ENCODE measurements at regions not wholly inside any gene's neighbourhood (a gene's known extent, or its start where the extent isn't known, plus 50 kb on each side); places are given as distances from the start of the nearest gene placed in this dataset.

DNA sequence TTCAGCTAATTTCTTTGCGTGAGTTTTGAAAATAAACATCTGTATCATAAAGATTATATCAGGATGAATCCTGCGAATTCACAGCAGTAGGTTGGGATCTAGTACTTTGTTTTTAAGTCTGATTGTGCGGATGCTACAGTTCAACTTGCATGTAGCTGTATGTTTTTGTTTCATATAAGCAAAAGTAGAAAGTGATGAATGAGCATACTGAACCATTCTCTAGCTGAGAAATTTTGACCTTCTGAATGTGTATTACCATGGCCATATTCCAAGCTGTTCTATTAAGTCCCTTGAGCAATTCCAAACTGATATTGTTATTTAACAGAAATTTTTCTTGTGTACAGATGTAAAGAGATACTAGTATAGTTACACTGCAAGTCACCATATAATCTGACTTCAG is 358.8 kb upstream of the MEOX2 start:
- Histone ChIP-seq H3K9me2 (replicated peaks; ENCODE audit: insufficient read depth, low read length) (no peaks in the 10 kb centered on the region), H3K79me2 (ENCODE audit: low read length) (no peaks in the 10 kb centered on the region), H3K4me1 (ENCODE audit: low read length) (no peaks in the 10 kb centered on the region), H3K9ac (ENCODE audit: low read length) (no peak overlapping the region), H4K20me1 (ENCODE audit: insufficient read depth, low read length) (no peaks in the 10 kb centered on the region), H2AFZ (ENCODE audit: low read length) (no peak overlapping the region), H3F3A (ENCODE audit: insufficient read depth, low read length) (no peaks in the 10 kb centered on the region), H3K27me3 (replicated peaks; ENCODE audit: insufficient read depth, low read length) (no peaks in the 10 kb centered on the region), H3K36me3 (replicated peaks; ENCODE audit: insufficient read depth, low read length) (no peaks in the 10 kb centered on the region), H3K27ac (ENCODE audit: low read length) (no peak overlapping the region), H3K9me3 (replicated peaks; ENCODE audit: insufficient read depth, low read length) (no peaks in the 10 kb centered on the region), H3K4me3 (ENCODE audit: low read length) (no peak overlapping the region), H3K4me2 (ENCODE audit: low read depth, low read length) (no peak overlapping the region)
- no peak for TF ChIP-seq EZH2phosphoT487 (IDR thresholded peaks at IDR 0.05; ENCODE audit: low read length)
- TF ChIP-seq EZH2 (optimal IDR thresholded peaks at IDR 0.05; ENCODE audit: low read depth, low read length): no peak
- TF ChIP-seq, protein P1, sequence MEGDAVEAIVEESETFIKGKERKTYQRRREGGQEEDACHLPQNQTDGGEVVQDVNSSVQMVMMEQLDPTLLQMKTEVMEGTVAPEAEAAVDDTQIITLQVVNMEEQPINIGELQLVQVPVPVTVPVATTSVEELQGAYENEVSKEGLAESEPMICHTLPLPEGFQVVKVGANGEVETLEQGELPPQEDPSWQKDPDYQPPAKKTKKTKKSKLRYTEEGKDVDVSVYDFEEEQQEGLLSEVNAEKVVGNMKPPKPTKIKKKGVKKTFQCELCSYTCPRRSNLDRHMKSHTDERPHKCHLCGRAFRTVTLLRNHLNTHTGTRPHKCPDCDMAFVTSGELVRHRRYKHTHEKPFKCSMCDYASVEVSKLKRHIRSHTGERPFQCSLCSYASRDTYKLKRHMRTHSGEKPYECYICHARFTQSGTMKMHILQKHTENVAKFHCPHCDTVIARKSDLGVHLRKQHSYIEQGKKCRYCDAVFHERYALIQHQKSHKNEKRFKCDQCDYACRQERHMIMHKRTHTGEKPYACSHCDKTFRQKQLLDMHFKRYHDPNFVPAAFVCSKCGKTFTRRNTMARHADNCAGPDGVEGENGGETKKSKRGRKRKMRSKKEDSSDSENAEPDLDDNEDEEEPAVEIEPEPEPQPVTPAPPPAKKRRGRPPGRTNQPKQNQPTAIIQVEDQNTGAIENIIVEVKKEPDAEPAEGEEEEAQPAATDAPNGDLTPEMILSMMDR (IDR thresholded peaks at IDR 0.05; ENCODE audit: low read length): no peak
- no peak for DNase-seq

DNA sequence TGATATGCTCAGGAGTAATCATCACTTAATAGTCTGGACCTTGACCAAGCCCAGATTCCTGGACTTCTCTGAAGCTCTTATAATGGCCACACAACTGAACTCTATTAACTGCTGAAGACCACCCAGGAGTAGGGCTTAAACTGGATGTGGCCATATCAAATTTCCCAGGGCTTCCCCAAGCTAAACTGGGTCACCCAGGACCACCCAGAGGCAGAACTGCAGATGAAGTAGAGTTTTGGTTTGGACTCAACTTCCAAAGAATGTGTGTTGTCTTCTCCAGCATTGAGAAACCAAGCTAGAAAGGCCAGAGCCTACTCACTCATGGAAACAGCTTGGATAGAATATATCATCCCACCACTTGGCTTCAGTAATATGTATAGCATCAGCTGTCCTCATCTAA is 358.2 kb upstream of the MEOX2 start:
- no peaks in the 10 kb centered on the region for H3K36me3 ChIP-seq (replicated peaks; ENCODE audit: insufficient read depth, low read length)
- H3K4me1 ChIP-seq (ENCODE audit: low read length): no peaks in the 10 kb centered on the region
- DNase-seq: no peak
- H3K27ac ChIP-seq (ENCODE audit: low read length): no peak overlapping the region
- H3K27me3 ChIP-seq (replicated peaks; ENCODE audit: insufficient read depth, low read length): no peaks in the 10 kb centered on the region
- H3K9me3 ChIP-seq (replicated peaks; ENCODE audit: insufficient read depth, low read length): no peaks in the 10 kb centered on the region
- no peak overlapping the region for H3K4me3 ChIP-seq (ENCODE audit: low read length)
- no peaks in the 10 kb centered on the region for H3K79me2 ChIP-seq (ENCODE audit: low read length)
- no peak overlapping the region for H3K9ac ChIP-seq (ENCODE audit: low read length)
- TF ChIP-seq EZH2 (optimal IDR thresholded peaks at IDR 0.05; ENCODE audit: low read depth, low read length) (no peak), EZH2phosphoT487 (IDR thresholded peaks at IDR 0.05; ENCODE audit: low read length) (no peak)
- TF ChIP-seq, protein P1 (IDR thresholded peaks at IDR 0.05; ENCODE audit: low read length): no peak
- no peak overlapping the region for H2AFZ ChIP-seq (ENCODE audit: low read length)
- no peaks in the 10 kb centered on the region for H4K20me1 ChIP-seq (ENCODE audit: insufficient read depth, low read length)
- no peak overlapping the region for H3K4me2 ChIP-seq (ENCODE audit: low read depth, low read length)
- no peaks in the 10 kb centered on the region for H3F3A ChIP-seq (ENCODE audit: insufficient read depth, low read length)
- no peaks in the 10 kb centered on the region for H3K9me2 ChIP-seq (replicated peaks; ENCODE audit: insufficient read depth, low read length)

DNA sequence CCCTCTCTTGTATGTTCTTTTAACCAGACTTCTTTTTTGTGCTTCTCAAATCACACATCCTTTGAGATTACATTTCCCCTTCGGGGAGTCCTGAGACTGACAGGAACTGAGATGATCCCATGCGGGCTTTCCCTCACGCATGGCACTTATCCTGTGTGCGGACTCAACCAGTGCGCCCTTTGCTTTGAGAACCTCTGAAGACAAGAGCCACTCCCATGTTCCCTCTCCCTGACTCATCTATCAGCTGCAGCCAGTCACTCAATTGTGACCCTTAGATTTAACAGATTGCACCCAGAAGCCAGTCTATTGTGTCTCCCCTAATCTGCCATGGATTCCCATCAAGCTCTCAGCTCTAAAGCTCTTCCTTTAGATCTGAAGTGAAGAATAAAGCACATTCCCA is 353.9 kb upstream of the MEOX2 start:
- H3F3A ChIP-seq (ENCODE audit: insufficient read depth, low read length): no peaks in the 10 kb centered on the region
- H3K4me2 ChIP-seq (ENCODE audit: low read depth, low read length): no peak overlapping the region
- H3K9me2 ChIP-seq (replicated peaks; ENCODE audit: insufficient read depth, low read length): no peaks in the 10 kb centered on the region
- no peaks in the 10 kb centered on the region for H3K4me1 ChIP-seq (ENCODE audit: low read length)
- H2AFZ ChIP-seq (ENCODE audit: low read length): no peak overlapping the region
- no peak overlapping the region for H3K4me3 ChIP-seq (ENCODE audit: low read length)
- no peak overlapping the region for H3K9ac ChIP-seq (ENCODE audit: low read length)
- TF ChIP-seq EZH2phosphoT487 (IDR thresholded peaks at IDR 0.05; ENCODE audit: low read length) (no peak), EZH2 (optimal IDR thresholded peaks at IDR 0.05; ENCODE audit: low read depth, low read length) (no peak)
- TF ChIP-seq, protein P1 (IDR thresholded peaks at IDR 0.05; ENCODE audit: low read length): no peak
- no peaks in the 10 kb centered on the region for H3K79me2 ChIP-seq (ENCODE audit: low read length)
- H3K27ac ChIP-seq (ENCODE audit: low read length): no peak overlapping the region
- no peaks in the 10 kb centered on the region for H3K9me3 ChIP-seq (replicated peaks; ENCODE audit: insufficient read depth, low read length)
- no peak for DNase-seq
- H4K20me1 ChIP-seq (ENCODE audit: insufficient read depth, low read length): no peaks in the 10 kb centered on the region
- no peaks in the 10 kb centered on the region for H3K36me3 ChIP-seq (replicated peaks; ENCODE audit: insufficient read depth, low read length)
- H3K27me3 ChIP-seq (replicated peaks; ENCODE audit: insufficient read depth, low read length): no peaks in the 10 kb centered on the region

Measured in MM.1S (cell line).